HCT116 (cell line): ENCODE measurements at regions not wholly inside any gene's neighbourhood (a gene's known extent, or its start where the extent isn't known, plus 50 kb on each side); places are given as distances from the start of the nearest gene placed in this dataset.

Experiments used
- ATAC-seq: fragments of 200-7000 bp; cut with Tn5 transposase; 2 replicates; pipeline ENCODE4 v1.9.1; 2020; ENCODE audit warnings: mild to moderate bottlenecking, moderate library complexity
- BruUV-seq: library from RNA; stranded (reverse); fragments of 400-500 nt; replicated peaks from 2 replicates; lab custom pipeline; 2021; lab: Mats Ljungman, UMichigan
- CTCF ChIA-PET: fragments of 300-600 bp; sonication (Branson Sonifier 250); formaldehyde crosslinking; loops from one replicate; lab custom pipeline; 2021; ENCODE audit warnings: antibody characterized with exemption; lab: Charles Lee
- POLR2A ChIA-PET: fragments of 300-600, 350-600 bp; sonication (Branson Sonifier 250); formaldehyde crosslinking; loops from one replicate; lab custom pipeline; 2021; ENCODE audit warnings: antibody characterized with exemption; lab: Charles Lee
- RAD21 ChIA-PET, 2 experiments: fragments of 300-600 bp; sonication (Branson Sonifier 250); formaldehyde crosslinking; loops; one replicate each; lab custom pipeline; 2023; ENCODE audit warnings: low total read pairs in 2 of 2; ENCODE audit not compliant: uncharacterized antibody in 2 of 2, unreplicated experiment in 2 of 2, low non-redundant PET in 1 of 2; lab: Charles Lee
- DNase-seq: peaks from one replicate; pipeline ENCODE4 v3.0.0-alpha.2; 2010; ENCODE audit warnings: low read depth, low spot score
- H2AFZ ChIP-seq: fragments of 200-600 bp; shearing (Covaris generic), sonication (generic); 2 replicates; pipeline ENCODE4 v1.6.1; 2017; ENCODE audit warnings: low read depth, mixed run types, mixed read lengths, antibody characterized with exemption, low read length; ENCODE audit not compliant: poor library complexity, severe bottlenecking
- H3K27ac ChIP-seq: 2 replicates; pipeline ENCODE4 v1.5.1; 2012; ENCODE audit warnings: low read depth, low read length
- H3K27me3 ChIP-seq: fragments of 200-600 bp; sonication (generic); 2 replicates; pipeline ENCODE4 v1.6.1; 2016; ENCODE audit warnings: mixed run types, low read length, mixed read lengths; ENCODE audit not compliant: insufficient read depth
- H3K36me3 ChIP-seq, 2 experiments: fragments of 200-500 bp in 1 of 2; fragments of 200-600 bp in 1 of 2; sonication (Bioruptor generic) in 1 of 2; sonication (generic) in 1 of 2; 2 replicates each; pipeline versions ENCODE4 v1.5.1 to v1.6.1; 2014 to 2016; ENCODE audit warnings: low read length in 2 of 2, inconsistent platforms in 1 of 2, mixed read lengths in 1 of 2, mixed run types in 1 of 2; ENCODE audit not compliant: insufficient read depth in 2 of 2, control insufficient read depth in 1 of 2
- H3K4me1 ChIP-seq, 2 experiments: fragments of 200-600 bp in 1 of 2; sonication (generic) in 1 of 2; 2 replicates each; pipeline versions ENCODE4 v1.5.1 to v1.6.1; 2012 to 2017; ENCODE audit warnings: low read length in 2 of 2, inconsistent platforms in 1 of 2, mild to moderate bottlenecking in 1 of 2, mixed read lengths in 1 of 2, mixed run types in 1 of 2, moderate library complexity in 1 of 2; ENCODE audit not compliant: insufficient read depth in 2 of 2, control insufficient read depth in 1 of 2
- H3K4me2 ChIP-seq: fragments of 200-600 bp; sonication (generic); 2 replicates; pipeline ENCODE4 v1.6.1; 2017; ENCODE audit warnings: mixed run types, low read length, mixed read lengths
- H3K4me3 ChIP-seq, 2 experiments: fragments of 200-600 bp in 1 of 2; sonication (generic) in 1 of 2; replicated peaks in 1 of 2; 2 replicates each; pipeline ENCODE4 v1.5.1; 2011 to 2016; ENCODE audit warnings: low read length in 2 of 2, control low read depth in 1 of 2, low read depth in 1 of 2, mild to moderate bottlenecking in 1 of 2, mixed read lengths in 1 of 2, mixed run types in 1 of 2
- H3K79me2 ChIP-seq: fragments of 200-600 bp; sonication (generic); 2 replicates; pipeline ENCODE4 v1.6.1; 2017; ENCODE audit warnings: mild to moderate bottlenecking, mixed run types, low read length, moderate library complexity, mixed read lengths; ENCODE audit not compliant: insufficient read depth
- H3K9ac ChIP-seq: fragments of 200-600 bp; sonication (generic); 2 replicates; pipeline ENCODE4 v1.6.1; 2016; ENCODE audit warnings: low read length, mixed read lengths
- H3K9me2 ChIP-seq: fragments of 200-600 bp; sonication (generic), shearing (Covaris generic); 2 replicates; pipeline ENCODE4 v1.6.1; 2017; ENCODE audit warnings: mixed run types, mild to moderate bottlenecking, moderate library complexity; ENCODE audit not compliant: insufficient read depth
- H3K9me3 ChIP-seq, 2 experiments: fragments of 200-500 bp in 1 of 2; fragments of 200-600 bp in 1 of 2; sonication (Bioruptor generic) in 1 of 2; sonication (generic) in 1 of 2; 2 replicates each; pipeline ENCODE4 v1.6.1; 2014 to 2017; ENCODE audit warnings: low read length in 2 of 2, mixed read lengths in 2 of 2, inconsistent platforms in 1 of 2, low read depth in 1 of 2, mild to moderate bottlenecking in 1 of 2, mixed run types in 1 of 2, moderate library complexity in 1 of 2; ENCODE audit not compliant: control insufficient read depth in 1 of 2, insufficient read depth in 1 of 2
- H4K20me1 ChIP-seq: fragments of 200-600 bp; sonication (generic), shearing (Covaris generic); 2 replicates; pipeline ENCODE4 v1.6.1; 2017; ENCODE audit warnings: mixed run types, mild to moderate bottlenecking, moderate library complexity; ENCODE audit not compliant: insufficient read depth
- CBX3 ChIP-seq: IDR thresholded peaks from 2 replicates; pipeline ENCODE4 v1.6.1; 2012; ENCODE audit warnings: low read depth
- CEBPB ChIP-seq: IDR thresholded peaks from 2 replicates; pipeline ENCODE4 v1.6.1; 2012; ENCODE audit warnings: low read depth
- EZH2 ChIP-seq: fragments of 200-600 bp; sonication (generic); IDR thresholded peaks from 2 replicates; pipeline ENCODE4 v1.6.1; 2017; ENCODE audit warnings: antibody characterized with exemption, mixed run types
- EZH2phosphoT487 ChIP-seq: fragments of 200-600 bp; IDR thresholded peaks from 2 replicates; pipeline ENCODE4 v1.6.1; 2018; ENCODE audit warnings: antibody characterized with exemption, borderline replicate concordance
- FOSL1 ChIP-seq: IDR thresholded peaks from 2 replicates; pipeline ENCODE4 v1.6.1; 2012; ENCODE audit warnings: low read depth
- POLR2A ChIP-seq: IDR thresholded peaks from 2 replicates; pipeline ENCODE4 v1.7.0; 2011; ENCODE audit warnings: borderline replicate concordance; ENCODE audit not compliant: insufficient read depth, insufficient read length; ENCODE audit errors: extremely low read depth
- POLR2AphosphoS5 ChIP-seq: IDR thresholded peaks from 2 replicates; pipeline ENCODE4 v1.6.1; 2011; ENCODE audit warnings: mild to moderate bottlenecking, low read depth, low read length, moderate library complexity
- RAD21 ChIP-seq: IDR thresholded peaks from 2 replicates; pipeline ENCODE4 v1.6.1; 2012; ENCODE audit warnings: low read depth, mild to moderate bottlenecking
- SIN3A ChIP-seq: IDR thresholded peaks from 2 replicates; pipeline ENCODE4 v1.6.1; 2012; ENCODE audit warnings: low read depth
- SP1 ChIP-seq: IDR thresholded peaks from 2 replicates; pipeline ENCODE4 v1.6.1; 2012; ENCODE audit warnings: low read depth
- SRF ChIP-seq: IDR thresholded peaks from 2 replicates; pipeline ENCODE4 v1.6.1; 2012; ENCODE audit warnings: low read depth
- YY1 ChIP-seq: IDR thresholded peaks from 2 replicates; pipeline ENCODE4 v1.6.1; 2011; ENCODE audit warnings: low read length, low read depth, moderate library complexity, mild to moderate bottlenecking; ENCODE audit not compliant: insufficient replicate concordance; ENCODE audit errors: extremely low read depth
- ZFX ChIP-seq: fragments of 450-650 bp; IDR thresholded peaks from 2 replicates; pipeline ENCODE4 v1.6.1; 2017
- ZNF274 ChIP-seq: fragments of 200-500 bp; sonication (Bioruptor generic); IDR thresholded peaks from 2 replicates; pipeline ENCODE4 v1.6.1; 2014; ENCODE audit warnings: mild to moderate bottlenecking, low read depth, low read length, inconsistent platforms
- intact Hi-C: fragments of 100-400 bp; cut with micrococcal nuclease; formaldehyde crosslinking; loops from 2 replicates; pipeline ENCODE4 v1.10.0; 2022
- TF ChIP-seq, protein P1 (sequence below): IDR thresholded peaks from 2 replicates; pipeline ENCODE4 v1.6.1; 2012; ENCODE audit warnings: low read depth
- TF ChIP-seq, protein P2 (sequence below): IDR thresholded peaks from 2 replicates; pipeline ENCODE4 v1.6.1; 2012
- TF ChIP-seq, protein P3 (sequence below), 3 experiments: fragments of 200-600 bp in 1 of 3; sonication (generic) in 1 of 3; IDR thresholded peaks in 2 of 3; conservative IDR thresholded peaks in 1 of 3; 2 replicates each; pipeline ENCODE4 v1.5.1; 2012 to 2017; ENCODE audit warnings: low read depth in 2 of 3, low read length in 2 of 3, antibody characterized with exemption in 1 of 3, borderline replicate concordance in 1 of 3, control low read depth in 1 of 3, mild to moderate bottlenecking in 1 of 3, mixed read lengths in 1 of 3, mixed run types in 1 of 3, moderate library complexity in 1 of 3; ENCODE audit not compliant: insufficient read depth in 1 of 3
- TF ChIP-seq, protein P4 (sequence below): IDR thresholded peaks from 2 replicates; pipeline ENCODE4 v1.6.1; 2012

DNA sequence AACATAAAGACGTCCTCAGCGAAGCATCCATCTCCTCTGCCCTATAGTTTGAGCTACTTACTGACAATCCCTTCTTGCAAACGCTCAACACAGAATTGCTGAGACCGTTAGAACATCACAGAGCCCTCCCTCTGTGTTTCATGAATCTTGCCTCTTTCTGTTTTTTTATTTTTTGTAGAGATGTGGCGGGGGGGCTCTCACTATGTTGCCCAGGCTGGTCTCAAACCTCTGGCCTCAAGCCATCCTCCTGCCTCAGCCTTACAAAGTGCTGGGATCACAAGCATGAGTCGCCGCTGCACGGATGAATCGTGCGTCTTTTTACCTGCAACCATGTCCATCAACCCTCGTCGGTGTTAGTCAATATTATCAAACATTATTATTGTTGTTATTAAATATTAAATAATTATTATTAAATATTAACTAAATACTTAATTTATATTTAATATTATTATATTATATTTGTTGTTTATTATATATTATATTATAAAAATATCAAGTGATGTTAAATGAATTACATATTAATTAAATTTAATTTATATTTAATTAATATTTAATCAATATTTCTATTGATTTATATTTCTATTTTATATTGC is 200.7 kb downstream of the CRLF2 start:
- TF ChIP-seq ZFX, result no peak
- TF ChIP-seq POLR2A, result no peak
- no peak for TF ChIP-seq CEBPB
- no peak for TF ChIP-seq FOSL1
- no peak for TF ChIP-seq SP1
- TF ChIP-seq ZNF274, result no peak
- TF ChIP-seq RAD21, result no peak
- no peak for TF ChIP-seq SRF
- TF ChIP-seq CBX3, result no peak
- TF ChIP-seq, protein P1, sequence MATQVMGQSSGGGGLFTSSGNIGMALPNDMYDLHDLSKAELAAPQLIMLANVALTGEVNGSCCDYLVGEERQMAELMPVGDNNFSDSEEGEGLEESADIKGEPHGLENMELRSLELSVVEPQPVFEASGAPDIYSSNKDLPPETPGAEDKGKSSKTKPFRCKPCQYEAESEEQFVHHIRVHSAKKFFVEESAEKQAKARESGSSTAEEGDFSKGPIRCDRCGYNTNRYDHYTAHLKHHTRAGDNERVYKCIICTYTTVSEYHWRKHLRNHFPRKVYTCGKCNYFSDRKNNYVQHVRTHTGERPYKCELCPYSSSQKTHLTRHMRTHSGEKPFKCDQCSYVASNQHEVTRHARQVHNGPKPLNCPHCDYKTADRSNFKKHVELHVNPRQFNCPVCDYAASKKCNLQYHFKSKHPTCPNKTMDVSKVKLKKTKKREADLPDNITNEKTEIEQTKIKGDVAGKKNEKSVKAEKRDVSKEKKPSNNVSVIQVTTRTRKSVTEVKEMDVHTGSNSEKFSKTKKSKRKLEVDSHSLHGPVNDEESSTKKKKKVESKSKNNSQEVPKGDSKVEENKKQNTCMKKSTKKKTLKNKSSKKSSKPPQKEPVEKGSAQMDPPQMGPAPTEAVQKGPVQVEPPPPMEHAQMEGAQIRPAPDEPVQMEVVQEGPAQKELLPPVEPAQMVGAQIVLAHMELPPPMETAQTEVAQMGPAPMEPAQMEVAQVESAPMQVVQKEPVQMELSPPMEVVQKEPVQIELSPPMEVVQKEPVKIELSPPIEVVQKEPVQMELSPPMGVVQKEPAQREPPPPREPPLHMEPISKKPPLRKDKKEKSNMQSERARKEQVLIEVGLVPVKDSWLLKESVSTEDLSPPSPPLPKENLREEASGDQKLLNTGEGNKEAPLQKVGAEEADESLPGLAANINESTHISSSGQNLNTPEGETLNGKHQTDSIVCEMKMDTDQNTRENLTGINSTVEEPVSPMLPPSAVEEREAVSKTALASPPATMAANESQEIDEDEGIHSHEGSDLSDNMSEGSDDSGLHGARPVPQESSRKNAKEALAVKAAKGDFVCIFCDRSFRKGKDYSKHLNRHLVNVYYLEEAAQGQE, result no peak
- no peak for TF ChIP-seq SIN3A
- TF ChIP-seq EZH2, result no peak
- TF ChIP-seq, protein P2, sequence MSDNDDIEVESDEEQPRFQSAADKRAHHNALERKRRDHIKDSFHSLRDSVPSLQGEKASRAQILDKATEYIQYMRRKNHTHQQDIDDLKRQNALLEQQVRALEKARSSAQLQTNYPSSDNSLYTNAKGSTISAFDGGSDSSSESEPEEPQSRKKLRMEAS, result no peak
- no peak for TF ChIP-seq POLR2AphosphoS5
- TF ChIP-seq EZH2phosphoT487, result no peak
- TF ChIP-seq, protein P3, sequence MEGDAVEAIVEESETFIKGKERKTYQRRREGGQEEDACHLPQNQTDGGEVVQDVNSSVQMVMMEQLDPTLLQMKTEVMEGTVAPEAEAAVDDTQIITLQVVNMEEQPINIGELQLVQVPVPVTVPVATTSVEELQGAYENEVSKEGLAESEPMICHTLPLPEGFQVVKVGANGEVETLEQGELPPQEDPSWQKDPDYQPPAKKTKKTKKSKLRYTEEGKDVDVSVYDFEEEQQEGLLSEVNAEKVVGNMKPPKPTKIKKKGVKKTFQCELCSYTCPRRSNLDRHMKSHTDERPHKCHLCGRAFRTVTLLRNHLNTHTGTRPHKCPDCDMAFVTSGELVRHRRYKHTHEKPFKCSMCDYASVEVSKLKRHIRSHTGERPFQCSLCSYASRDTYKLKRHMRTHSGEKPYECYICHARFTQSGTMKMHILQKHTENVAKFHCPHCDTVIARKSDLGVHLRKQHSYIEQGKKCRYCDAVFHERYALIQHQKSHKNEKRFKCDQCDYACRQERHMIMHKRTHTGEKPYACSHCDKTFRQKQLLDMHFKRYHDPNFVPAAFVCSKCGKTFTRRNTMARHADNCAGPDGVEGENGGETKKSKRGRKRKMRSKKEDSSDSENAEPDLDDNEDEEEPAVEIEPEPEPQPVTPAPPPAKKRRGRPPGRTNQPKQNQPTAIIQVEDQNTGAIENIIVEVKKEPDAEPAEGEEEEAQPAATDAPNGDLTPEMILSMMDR (IDR thresholded peaks at IDR 0.05 in 2 of 3, conservative IDR thresholded peaks at IDR 0.05 in 1 of 3; ENCODE audit: borderline replicate concordance in 1 of 3, insufficient read depth in 1 of 3, low read depth in 2 of 3, low read length in 2 of 3), result no peak
- no peak for TF ChIP-seq YY1
- TF ChIP-seq, protein P4, sequence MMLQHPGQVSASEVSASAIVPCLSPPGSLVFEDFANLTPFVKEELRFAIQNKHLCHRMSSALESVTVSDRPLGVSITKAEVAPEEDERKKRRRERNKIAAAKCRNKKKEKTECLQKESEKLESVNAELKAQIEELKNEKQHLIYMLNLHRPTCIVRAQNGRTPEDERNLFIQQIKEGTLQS, result no peak
- Histone ChIP-seq H2AFZ (no peak overlapping the region), H4K20me1 (no peaks in the 10 kb centered on the region), H3K27ac (no peak overlapping the region), H3K4me2 (no peak overlapping the region), H3K4me3 (no peak overlapping the region), H3K9me2 (no peaks in the 10 kb centered on the region), H3K79me2 (no peaks in the 10 kb centered on the region), H3K9me3 (no peaks in the 10 kb centered on the region), H3K27me3 (no peaks in the 10 kb centered on the region), H3K36me3 (no peaks in the 10 kb centered on the region), H3K4me1 (no peaks in the 10 kb centered on the region), H3K9ac (no peak overlapping the region)
- intact Hi-C loops, result no loop called here
- ChIA-PET CTCF (no interaction called here), POLR2A (no interaction called here), RAD21 (no interaction called here)
- DNase-seq (no peak), ATAC-seq (no peak)
- BruUV-seq, result no TSS peak
